Heart left ventricle (tissue), 16 donors: ENCODE measurements at regions not wholly inside any gene's neighbourhood (a gene's known extent, or its start where the extent isn't known, plus 50 kb on each side); places are given as distances from the start of the nearest gene placed in this dataset.

Source experiments
- ATAC-seq, 4 donors: fragments of 200-7000 bp; cut with Tn5 transposase; one replicate each; pipeline ENCODE4 v1.9.1; 2020 to 2022; ENCODE audit warnings: moderate library complexity in 4 of 4, mild to moderate bottlenecking in 3 of 4, moderate number of reproducible peaks in 1 of 4
- DNase-seq, 5 donors: peaks; one replicate each; pipeline ENCODE4 v3.0.0-alpha.2; 2020
- H3K27ac ChIP-seq, 12 donors: fragments of 200-600 bp; sonication (generic) in 4 of 12; one replicate each; pipeline versions ENCODE4 v1.5.0 to v1.8.0; 2016 to 2022; ENCODE audit warnings: mild to moderate bottlenecking in 2 of 12
- H3K27me3 ChIP-seq, 9 donors: fragments of 200-600 bp; sonication (generic) in 2 of 9; one replicate each; pipeline versions ENCODE4 v1.5.1 to v1.8.0; 2016 to 2022; ENCODE audit warnings: mild to moderate bottlenecking in 3 of 9
- H3K36me3 ChIP-seq, 9 donors: fragments of 200-600 bp; sonication (generic) in 2 of 9; one replicate each; pipeline versions ENCODE4 v1.5.0 to v1.8.0; 2018 to 2022; ENCODE audit warnings: mild to moderate bottlenecking in 2 of 9
- H3K4me1 ChIP-seq, 12 donors: fragments of 200-600 bp; sonication (generic) in 4 of 12; one replicate each; pipeline versions ENCODE4 v1.5.0 to v1.8.0; 2016 to 2022; ENCODE audit warnings: mild to moderate bottlenecking in 3 of 12
- H3K4me3 ChIP-seq, 12 donors: fragments of 200-600 bp; sonication (generic) in 4 of 12; one replicate each; pipeline versions ENCODE4 v1.5.0 to v1.8.0; 2017 to 2022; ENCODE audit warnings: mild to moderate bottlenecking in 9 of 12, moderate library complexity in 4 of 12
- H3K9me3 ChIP-seq, 12 donors: fragments of 200-600 bp; sonication (generic) in 4 of 12; one replicate each; pipeline versions ENCODE4 v1.5.0 to v1.8.0; 2016 to 2022; ENCODE audit warnings: mild to moderate bottlenecking in 1 of 12
- POLR2A ChIP-seq, 2 donors: fragments of 450-650 bp; IDR thresholded peaks; one replicate each; pipeline ENCODE4 v1.6.1; 2017; ENCODE audit warnings: antibody characterized with exemption in 2 of 2, mild to moderate bottlenecking in 2 of 2, moderate library complexity in 2 of 2
- WGBS, 4 donors: extraction: QIAGEN DNeasy Blood & Tissue Kit in 2 of 4; methylation state at CpG; one replicate each; pipeline versions ENCODE4 v1.1.5 to v1.1.7; 2013 to 2018; 5-methylcytosine and 5-hydroxymethylcytosine counted together
- intact Hi-C, 10 donors: fragments of 100-400 bp; cut with DNase I; formaldehyde crosslinking; loops; one replicate each; pipeline versions ENCODE4 v1.11.1 to v1.14.2; 2022
- TF ChIP-seq, protein P1 (sequence below), 12 donors: fragments of 200-600 bp; sonication (generic) in 4 of 12; IDR thresholded peaks; one replicate each; pipeline versions ENCODE4 v1.5.0 to v1.8.0; 2018 to 2022; ENCODE audit warnings: antibody characterized with exemption in 12 of 12, mild to moderate bottlenecking in 5 of 12
- donor health status: ischemic (EF 13 %, LVEDD 7.1; RV severe dilation, severe dysfunction).
- donor health status: healthy with polysubstance abuse.
- donor health status: DM: no; HTN: yes; CAD: no.
- donor health status: DM: no; HTN: no; CAD: no.
- donor health status: ischemic (EF 25% LVEDD 6.9; RV normal size, moderate dysfunction).
- donor health status: ischemic (EF 25% LVEDD 5.7; RV mildly dilated, moderate dysfunction).
- donor health status: healthy.
- donor health status: DM: yes; HTN: yes; CAD: no.
- donor health status: ischemic (EF 35%, LVEDD 5.7; RV mildly dilated, moderate dysfunction).
- donor health status: nonischemic (EF 11% LVEDD 7.7; RV severe dilation, severe dysfunction).
- donor health status: DM: yes; HTN: yes; CAD: no.
- donor health status: PGD.
- donor health status: ischemic (EF 29% LVEDD 5.4; RV normal size, mild dysfunction).
- donor health status: nonischemic (EF 23%, LVEDD 6.1; RV moderate dilation, normal function).

DNA sequence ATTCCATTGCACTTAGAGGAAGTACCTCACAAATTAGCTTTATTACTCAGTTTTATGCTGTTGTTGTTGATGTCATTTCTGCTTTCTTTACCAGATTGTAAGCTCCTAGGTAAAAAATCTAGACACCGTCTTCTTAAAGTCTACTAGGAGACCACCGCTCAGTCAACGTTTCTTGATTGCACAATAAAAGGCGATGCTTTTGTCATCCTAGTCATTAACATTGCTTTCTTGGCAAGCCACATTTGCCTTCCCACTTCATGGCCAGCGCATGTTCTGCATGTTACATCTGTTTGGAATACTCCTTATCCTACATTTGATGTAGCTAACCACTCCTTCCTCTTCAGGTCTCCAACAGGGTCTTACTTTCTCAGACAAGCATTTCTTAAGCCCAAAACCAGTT, 464.0 kb upstream of the TUSC1 start:
- Histone ChIP-seq H3K4me1 (no peaks in the 10 kb centered on the region), H3K4me3 (no peak overlapping the region), H3K9me3 (peaks cover 0 to 12% (median 0%) of the 10 kb centered on the region in 12 donors), H3K36me3 (no peaks in the 10 kb centered on the region), H3K27me3 (no peaks in the 10 kb centered on the region), H3K27ac (no peak overlapping the region)
- intact Hi-C loops, result no loop called here
- ATAC-seq (no peak), DNase-seq (no peak)
- TF ChIP-seq, protein P1, sequence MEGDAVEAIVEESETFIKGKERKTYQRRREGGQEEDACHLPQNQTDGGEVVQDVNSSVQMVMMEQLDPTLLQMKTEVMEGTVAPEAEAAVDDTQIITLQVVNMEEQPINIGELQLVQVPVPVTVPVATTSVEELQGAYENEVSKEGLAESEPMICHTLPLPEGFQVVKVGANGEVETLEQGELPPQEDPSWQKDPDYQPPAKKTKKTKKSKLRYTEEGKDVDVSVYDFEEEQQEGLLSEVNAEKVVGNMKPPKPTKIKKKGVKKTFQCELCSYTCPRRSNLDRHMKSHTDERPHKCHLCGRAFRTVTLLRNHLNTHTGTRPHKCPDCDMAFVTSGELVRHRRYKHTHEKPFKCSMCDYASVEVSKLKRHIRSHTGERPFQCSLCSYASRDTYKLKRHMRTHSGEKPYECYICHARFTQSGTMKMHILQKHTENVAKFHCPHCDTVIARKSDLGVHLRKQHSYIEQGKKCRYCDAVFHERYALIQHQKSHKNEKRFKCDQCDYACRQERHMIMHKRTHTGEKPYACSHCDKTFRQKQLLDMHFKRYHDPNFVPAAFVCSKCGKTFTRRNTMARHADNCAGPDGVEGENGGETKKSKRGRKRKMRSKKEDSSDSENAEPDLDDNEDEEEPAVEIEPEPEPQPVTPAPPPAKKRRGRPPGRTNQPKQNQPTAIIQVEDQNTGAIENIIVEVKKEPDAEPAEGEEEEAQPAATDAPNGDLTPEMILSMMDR (IDR thresholded peaks at IDR 0.05), result no peak
- TF ChIP-seq POLR2A (IDR thresholded peaks at IDR 0.05), result no peak
- WGBS, 4 donors, result 75 to 81% (median 78%) methylated on average over 5 of the region's 5 CpGs

DNA sequence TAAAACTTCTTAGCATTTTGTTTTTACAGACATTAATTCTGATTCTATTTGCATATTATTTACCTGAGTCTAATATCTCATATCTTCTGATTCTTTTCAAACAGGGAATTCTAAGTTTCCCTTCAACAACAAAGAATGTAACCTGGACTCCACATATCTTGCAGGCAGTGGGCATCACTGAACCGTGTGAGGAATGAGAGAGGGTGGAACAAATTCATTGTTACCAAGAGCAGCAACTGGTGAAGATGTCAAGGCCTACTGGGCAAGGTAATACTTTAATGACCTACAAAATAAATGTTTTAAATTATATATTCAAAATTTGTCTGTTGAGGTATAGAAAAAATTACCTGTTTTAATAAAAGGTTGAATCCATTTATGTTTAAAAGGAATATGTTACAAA, 455.3 kb upstream of the TUSC1 start:
- DNase-seq (no peak), ATAC-seq (no peak)
- Histone ChIP-seq H3K9me3 (no peaks in the 10 kb centered on the region), H3K4me3 (no peak overlapping the region), H3K27me3 (no peaks in the 10 kb centered on the region), H3K27ac (no peak overlapping the region), H3K36me3 (no peaks in the 10 kb centered on the region), H3K4me1 (no peaks in the 10 kb centered on the region)
- intact Hi-C loops, result no loop called here
- WGBS, 4 donors, result 59 to 75% (median 70%) methylated on average over 1 of the region's 1 CpG
- TF ChIP-seq, protein P1 (IDR thresholded peaks at IDR 0.05), result no peak
- TF ChIP-seq POLR2A (IDR thresholded peaks at IDR 0.05), result no peak

DNA sequence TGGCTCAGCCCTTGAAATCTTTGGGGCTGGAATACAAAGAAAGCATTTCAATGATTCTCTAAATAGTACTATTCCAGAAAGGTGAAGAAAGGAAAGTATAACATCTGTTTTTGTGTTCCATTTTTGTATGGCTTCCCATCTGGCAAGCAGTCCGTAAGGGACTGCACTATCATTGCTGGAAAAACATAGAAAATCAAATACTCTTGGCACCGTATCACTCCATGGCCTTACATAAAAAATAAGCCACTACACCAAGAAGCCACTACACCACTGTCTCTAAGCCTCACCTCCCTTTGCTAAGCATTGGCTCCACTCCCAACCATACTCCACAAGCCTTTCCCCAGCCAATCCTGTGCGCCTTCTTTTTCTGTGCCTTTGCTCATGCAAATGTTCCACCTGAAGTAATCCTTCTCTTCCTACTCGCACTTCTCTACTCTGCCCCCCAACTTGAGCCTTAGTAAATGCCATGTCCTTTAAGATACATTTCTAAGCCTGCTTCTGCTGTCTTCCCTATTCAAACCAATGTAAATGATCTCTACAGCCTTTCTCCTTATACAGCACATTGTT, 454.6 kb upstream of the TUSC1 start:
- peak overlapping the region in 1 of 12 donors; percentile 21 for H3K27ac ChIP-seq
- 68 to 77% (median 73%) methylated on average over 4 of the region's 4 CpGs for WGBS, 4 donors
- no peak for DNase-seq
- H3K36me3 ChIP-seq, result no peaks in the 10 kb centered on the region
- H3K4me1 ChIP-seq, result no peaks in the 10 kb centered on the region
- H3K4me3 ChIP-seq, result no peak overlapping the region
- H3K9me3 ChIP-seq, result no peaks in the 10 kb centered on the region
- no peak for TF ChIP-seq POLR2A (IDR thresholded peaks at IDR 0.05)
- TF ChIP-seq, protein P1 (IDR thresholded peaks at IDR 0.05), result no peak
- H3K27me3 ChIP-seq, result no peaks in the 10 kb centered on the region
- ATAC-seq, result no peak
- intact Hi-C loops, result no loop called here

DNA sequence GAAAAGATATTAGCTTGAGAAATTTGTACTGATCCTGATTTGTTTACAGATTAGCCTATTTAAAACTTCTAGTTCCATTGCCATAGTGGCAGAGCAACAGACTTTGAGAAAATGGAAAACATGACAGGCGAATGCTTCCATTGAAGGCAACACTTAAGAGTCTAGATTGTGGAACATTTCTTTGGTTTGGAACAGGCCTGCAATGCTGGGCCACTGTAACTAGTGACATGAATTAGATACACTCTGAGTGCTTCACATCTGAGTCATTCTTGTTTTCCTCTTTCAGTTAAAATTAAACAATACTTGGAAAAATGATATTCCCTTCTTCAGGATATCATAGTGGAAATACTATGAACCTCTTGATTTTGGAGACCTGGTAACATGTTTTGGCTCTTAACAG, 453.6 kb upstream of the TUSC1 start:
- Histone ChIP-seq H3K4me1 (no peaks in the 10 kb centered on the region), H3K4me3 (no peak overlapping the region), H3K36me3 (no peaks in the 10 kb centered on the region), H3K27ac (peak overlapping the region in 1 of 12 donors; percentile 50), H3K9me3 (no peaks in the 10 kb centered on the region), H3K27me3 (no peaks in the 10 kb centered on the region)
- 66 to 82% (median 73%) methylated on average over 1 of the region's 1 CpG for WGBS, 4 donors
- intact Hi-C loops, result no loop called here
- DNase-seq (no peak), ATAC-seq (no peak)
- TF ChIP-seq POLR2A (IDR thresholded peaks at IDR 0.05), result no peak
- TF ChIP-seq, protein P1 (IDR thresholded peaks at IDR 0.05), result no peak
